ENCODE measurements at regions not wholly inside any gene's neighbourhood (a gene's known extent, or its start where the extent isn't known, plus 50 kb on each side); places are given as distances from the start of the nearest gene placed in this dataset.

GRCh38 chr2:221818616-221819320, 246.7 kb upstream of the EPHA4 start:
- Mint-ChIP-seq H3K9me3 (ENCODE audit: unreplicated experiment) (no peaks in the 10 kb centered on the region), H3K36me3 (ENCODE audit: unreplicated experiment) (no peaks in the 10 kb centered on the region), H3K27ac (ENCODE audit: unreplicated experiment) (no peak overlapping the region), H3K27me3 (ENCODE audit: unreplicated experiment) (no peaks in the 10 kb centered on the region), H3K4me3 (ENCODE audit: unreplicated experiment) (no peak overlapping the region), H3K4me1 (ENCODE audit: low read depth, unreplicated experiment) (no peaks in the 10 kb centered on the region)
- TF ChIP-seq CTCF (IDR thresholded peaks at IDR 0.05; ENCODE audit: partially characterized antibody, unreplicated experiment): no peak
- DNase-seq: no peak

GRCh38 chr2:221817878-221818277, 245.8 kb upstream of the EPHA4 start:
- Mint-ChIP-seq H3K4me3 (ENCODE audit: unreplicated experiment) (no peak overlapping the region), H3K27me3 (ENCODE audit: unreplicated experiment) (no peaks in the 10 kb centered on the region), H3K9me3 (ENCODE audit: unreplicated experiment) (no peaks in the 10 kb centered on the region), H3K27ac (ENCODE audit: unreplicated experiment) (no peak overlapping the region), H3K36me3 (ENCODE audit: unreplicated experiment) (no peaks in the 10 kb centered on the region), H3K4me1 (ENCODE audit: low read depth, unreplicated experiment) (no peaks in the 10 kb centered on the region)
- DNase-seq: no peak
- TF ChIP-seq CTCF (IDR thresholded peaks at IDR 0.05; ENCODE audit: partially characterized antibody, unreplicated experiment): no peak

- Mint-ChIP-seq H3K36me3 (ENCODE audit: unreplicated experiment) (no peaks in the 10 kb centered on the region), H3K4me3 (ENCODE audit: unreplicated experiment) (no peak overlapping the region), H3K4me1 (ENCODE audit: low read depth, unreplicated experiment) (no peaks in the 10 kb centered on the region), H3K9me3 (ENCODE audit: unreplicated experiment) (no peaks in the 10 kb centered on the region), H3K27me3 (ENCODE audit: unreplicated experiment) (no peaks in the 10 kb centered on the region), H3K27ac (ENCODE audit: unreplicated experiment) (no peak overlapping the region)
- DNase-seq: no peak
- TF ChIP-seq CTCF (IDR thresholded peaks at IDR 0.05; ENCODE audit: partially characterized antibody, unreplicated experiment): no peak
Observed at GRCh38 chr2:221817052-221817451, 244.9 kb upstream of the EPHA4 start.

DNA sequence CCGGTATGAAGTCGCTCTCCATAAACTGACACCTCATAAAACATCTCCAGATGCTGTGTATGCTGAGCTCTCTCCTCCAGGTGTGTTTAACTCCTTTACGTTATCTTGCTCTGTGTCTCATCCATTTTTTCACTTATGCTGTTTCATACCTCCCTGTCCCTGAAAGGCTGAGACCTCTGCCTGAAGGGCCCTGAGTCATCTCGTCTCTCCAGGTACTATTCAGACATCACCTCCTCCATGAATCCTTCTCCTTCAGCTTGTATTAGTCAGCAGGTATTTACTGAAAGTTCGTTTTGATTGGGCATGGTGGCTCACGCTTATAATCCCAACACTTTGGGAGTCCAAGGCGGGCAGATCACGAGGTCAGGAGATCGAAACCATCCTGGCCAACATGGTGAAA, 244.5 kb upstream of the EPHA4 start:
- no peaks in the 10 kb centered on the region for H3K36me3 Mint-ChIP-seq (ENCODE audit: unreplicated experiment)
- no peak for TF ChIP-seq CTCF (IDR thresholded peaks at IDR 0.05; ENCODE audit: partially characterized antibody, unreplicated experiment)
- no peaks in the 10 kb centered on the region for H3K9me3 Mint-ChIP-seq (ENCODE audit: unreplicated experiment)
- no peak overlapping the region for H3K4me3 Mint-ChIP-seq (ENCODE audit: unreplicated experiment)
- no peak for DNase-seq
- no peak overlapping the region for H3K27ac Mint-ChIP-seq (ENCODE audit: unreplicated experiment)
- H3K27me3 Mint-ChIP-seq (ENCODE audit: unreplicated experiment): no peaks in the 10 kb centered on the region
- H3K4me1 Mint-ChIP-seq (ENCODE audit: low read depth, unreplicated experiment): no peaks in the 10 kb centered on the region

DNA sequence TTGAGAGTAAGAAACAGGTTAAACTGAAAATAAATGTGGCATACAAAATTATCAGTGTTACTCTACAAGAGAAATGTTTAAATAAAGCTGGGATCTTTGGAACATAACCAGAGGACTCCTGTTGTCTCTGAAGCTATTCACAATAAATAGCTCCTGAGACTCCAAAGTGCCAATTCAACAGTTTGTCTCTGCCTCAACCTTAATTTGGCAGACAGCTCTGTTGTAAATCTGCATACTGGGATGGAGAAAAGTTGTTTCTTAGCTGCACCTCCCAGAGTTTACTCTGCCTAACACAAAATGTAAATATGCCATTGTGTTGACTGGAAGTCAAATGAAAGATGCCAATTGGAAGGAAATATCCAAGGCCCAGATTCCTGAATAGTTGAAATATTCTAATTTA, 238.5 kb upstream of the EPHA4 start:
- Mint-ChIP-seq H3K36me3 (ENCODE audit: unreplicated experiment) (no peaks in the 10 kb centered on the region), H3K27ac (ENCODE audit: unreplicated experiment) (no peak overlapping the region), H3K9me3 (ENCODE audit: unreplicated experiment) (no peaks in the 10 kb centered on the region), H3K4me1 (ENCODE audit: low read depth, unreplicated experiment) (no peaks in the 10 kb centered on the region), H3K27me3 (ENCODE audit: unreplicated experiment) (no peaks in the 10 kb centered on the region), H3K4me3 (ENCODE audit: unreplicated experiment) (no peak overlapping the region)
- TF ChIP-seq CTCF (IDR thresholded peaks at IDR 0.05; ENCODE audit: partially characterized antibody, unreplicated experiment): no peak
- DNase-seq: no peak

Measured in glutamatergic neuron (in vitro differentiated cells).